IMR-90 (cell line): ENCODE measurements at regions not wholly inside any gene's neighbourhood (a gene's known extent, or its start where the extent isn't known, plus 50 kb on each side); places are given as distances from the start of the nearest gene placed in this dataset.

ENCODE experiments used
- ATAC-seq: fragments of 200-7000 bp; cut with Tn5 transposase; 2 replicates; pipeline ENCODE4 v1.9.1; 2020; ENCODE audit warnings: low read depth, mild to moderate bottlenecking, moderate library complexity
- BruUV-seq: library from RNA; stranded (reverse); fragments of 400-500 nt; replicated peaks from 2 replicates; lab custom pipeline; 2021; lab: Mats Ljungman, UMichigan
- CTCF ChIA-PET: fragments of 300-600 bp; formaldehyde crosslinking; extraction: SDS; loops from one replicate; lab custom pipeline; 2021; ENCODE audit warnings: antibody characterized with exemption; lab: Yijun Ruan, JAX
- POLR2A ChIA-PET: fragments of 300-600 bp; sonication (Branson Sonifier 250); formaldehyde crosslinking; loops from one replicate; lab custom pipeline; 2022; ENCODE audit warnings: antibody characterized with exemption; ENCODE audit not compliant: unreplicated experiment; lab: Charles Lee
- DNase-seq: peaks from one replicate; pipeline ENCODE4 v3.0.0; 2013
- H2AFZ ChIP-seq: replicated peaks from 2 replicates; pipeline ENCODE3; 2013; ENCODE audit warnings: low read length, mild to moderate bottlenecking; ENCODE audit not compliant: poor library complexity
- H2AK5ac ChIP-seq: 2 replicates; pipeline ENCODE4 v1.6.1; 2013; ENCODE audit warnings: low read depth, low read length, inconsistent platforms
- H2AK9ac ChIP-seq: replicated peaks from 2 replicates; pipeline ENCODE3; 2013; ENCODE audit warnings: mild to moderate bottlenecking, low read depth, low read length, moderate library complexity; ENCODE audit not compliant: poor library complexity
- H2BK120ac ChIP-seq: 2 replicates; pipeline ENCODE4 v1.6.1; 2013; ENCODE audit warnings: low read depth, low read length, inconsistent platforms
- H2BK15ac ChIP-seq: 3 replicates; pipeline ENCODE4 v1.6.1; 2013; ENCODE audit warnings: low read depth, low read length, inconsistent platforms
- H2BK20ac ChIP-seq: 2 replicates; pipeline ENCODE4 v1.6.1; 2013; ENCODE audit warnings: low read depth, mild to moderate bottlenecking, inconsistent platforms, low read length, moderate library complexity
- H2BK5ac ChIP-seq: 2 replicates; pipeline ENCODE4 v1.6.1; 2013; ENCODE audit warnings: mild to moderate bottlenecking, low read depth, low read length, inconsistent platforms; ENCODE audit not compliant: poor library complexity, severe bottlenecking
- H3K14ac ChIP-seq: replicated peaks from 2 replicates; pipeline ENCODE4 v1.6.1; 2013; ENCODE audit warnings: low read depth, low read length, inconsistent platforms
- H3K18ac ChIP-seq: 2 replicates; pipeline ENCODE4 v1.6.1; 2013; ENCODE audit warnings: low read depth, low read length, control low read depth
- H3K23ac ChIP-seq: 2 replicates; pipeline ENCODE4 v1.6.1; 2013; ENCODE audit warnings: low read depth, low read length, inconsistent platforms
- H3K27ac ChIP-seq: 2 replicates; pipeline ENCODE4 v1.5.1; 2013; ENCODE audit warnings: mild to moderate bottlenecking, control low read depth, low read length; ENCODE audit not compliant: insufficient read depth
- H3K27me3 ChIP-seq: 2 replicates; pipeline ENCODE4 v1.6.1; 2013; ENCODE audit warnings: low read length; ENCODE audit not compliant: control insufficient read depth, insufficient read depth
- H3K36me3 ChIP-seq: 2 replicates; pipeline ENCODE4 v1.6.1; 2013; ENCODE audit warnings: low read length, mixed read lengths; ENCODE audit not compliant: control insufficient read depth, insufficient read depth
- H3K4ac ChIP-seq: 2 replicates; pipeline ENCODE4 v1.6.1; 2013; ENCODE audit warnings: low read depth, low read length, inconsistent platforms
- H3K4me1 ChIP-seq: 2 replicates; pipeline ENCODE4 v1.6.1; 2013; ENCODE audit warnings: low read length, mixed read lengths; ENCODE audit not compliant: control insufficient read depth, insufficient read depth
- H3K4me2 ChIP-seq: 2 replicates; pipeline ENCODE4 v1.6.1; 2013; ENCODE audit warnings: low read depth, mild to moderate bottlenecking, control low read depth, low read length, moderate library complexity
- H3K4me3 ChIP-seq: 2 replicates; pipeline ENCODE4 v1.5.1; 2013; ENCODE audit warnings: low read depth, mild to moderate bottlenecking, control low read depth, low read length, moderate library complexity; ENCODE audit not compliant: insufficient read depth
- H3K56ac ChIP-seq: 2 replicates; pipeline ENCODE4 v1.6.1; 2013; ENCODE audit warnings: low read length, inconsistent platforms; ENCODE audit not compliant: insufficient read depth; ENCODE audit errors: extremely low read depth
- H3K79me1 ChIP-seq, 2 experiments: 2 replicates each; pipeline ENCODE4 v1.6.1; 2013; ENCODE audit warnings: low read length in 2 of 2, inconsistent platforms in 1 of 2, low read depth in 1 of 2
- H3K9ac ChIP-seq: 2 replicates; pipeline ENCODE4 v1.6.1; 2013; ENCODE audit warnings: low read depth, low read length, control low read depth
- H3K9me1 ChIP-seq: 2 replicates; pipeline ENCODE4 v1.6.1; 2013; ENCODE audit warnings: low read length, inconsistent platforms; ENCODE audit not compliant: insufficient read depth
- H3K9me3 ChIP-seq: 2 replicates; pipeline ENCODE4 v1.6.1; 2013; ENCODE audit warnings: low read length; ENCODE audit not compliant: control insufficient read depth, insufficient read depth
- H4K20me1 ChIP-seq: 2 replicates; pipeline ENCODE4 v1.6.1; 2013; ENCODE audit warnings: low read length, inconsistent platforms; ENCODE audit not compliant: insufficient read depth
- H4K5ac ChIP-seq: 2 replicates; pipeline ENCODE4 v1.6.1; 2013; ENCODE audit warnings: mild to moderate bottlenecking, low read depth, low read length, control low read depth
- H4K8ac ChIP-seq, 2 experiments: 2 replicates each; pipeline ENCODE4 v1.6.1; 2013; ENCODE audit warnings: low read depth in 2 of 2, low read length in 2 of 2, control low read depth in 1 of 2, inconsistent platforms in 1 of 2
- H4K91ac ChIP-seq: 2 replicates; pipeline ENCODE4 v1.6.1; 2013; ENCODE audit warnings: low read depth, low read length, inconsistent platforms; ENCODE audit not compliant: insufficient read depth
- BHLHE40 ChIP-seq: fragments of 150-350 bp; IDR thresholded peaks from 2 replicates; pipeline ENCODE4 v1.6.1; 2016; ENCODE audit warnings: mild to moderate bottlenecking, low read depth, low read length
- CEBPB ChIP-seq: IDR thresholded peaks from 2 replicates; pipeline ENCODE4 v1.6.1; 2012; ENCODE audit warnings: low read depth, low read length, improper control_type of control experiment
- CHD1 ChIP-seq: IDR thresholded peaks from 2 replicates; pipeline ENCODE4 v1.6.1; 2012; ENCODE audit warnings: low read depth, low read length, improper control_type of control experiment
- CTCF ChIP-seq: conservative IDR thresholded peaks from 2 replicates; pipeline ENCODE4 v1.5.1; 2012; ENCODE audit warnings: mild to moderate bottlenecking, low read depth, low read length, improper control_type of control experiment
- ELK1 ChIP-seq: fragments of 150-350 bp; IDR thresholded peaks from 2 replicates; pipeline ENCODE4 v1.6.1; 2016; ENCODE audit warnings: low read depth, mild to moderate bottlenecking, low read length, moderate library complexity, borderline replicate concordance
- FOS ChIP-seq: fragments of 150-350 bp; IDR thresholded peaks from 2 replicates; pipeline ENCODE4 v1.6.1; 2016; ENCODE audit warnings: low read depth, low read length
- MAFK ChIP-seq: IDR thresholded peaks from 2 replicates; pipeline ENCODE4 v1.6.1; 2012; ENCODE audit warnings: low read depth, low read length, improper control_type of control experiment
- MAZ ChIP-seq: IDR thresholded peaks from 2 replicates; pipeline ENCODE4 v1.6.1; 2012; ENCODE audit warnings: low read depth, mild to moderate bottlenecking, low read length, improper control_type of control experiment, moderate library complexity, borderline replicate concordance
- MXI1 ChIP-seq: IDR thresholded peaks from 2 replicates; pipeline ENCODE4 v1.6.1; 2012; ENCODE audit warnings: low read depth, mild to moderate bottlenecking, low read length, moderate library complexity, borderline replicate concordance
- NFE2L2 ChIP-seq: fragments of 150-350 bp; IDR thresholded peaks from 2 replicates; pipeline ENCODE4 v1.6.1; 2016; ENCODE audit warnings: low read depth, mild to moderate bottlenecking, low read length
- POLR2A ChIP-seq: IDR thresholded peaks from 2 replicates; pipeline ENCODE4 v1.6.1; 2012; ENCODE audit warnings: mild to moderate bottlenecking, low read depth, low read length
- RAD21 ChIP-seq: IDR thresholded peaks from 2 replicates; pipeline ENCODE4 v1.6.1; 2012; ENCODE audit warnings: low read length, improper control_type of control experiment
- RCOR1 ChIP-seq: IDR thresholded peaks from 2 replicates; pipeline ENCODE4 v1.6.1; 2012; ENCODE audit warnings: mild to moderate bottlenecking, low read length, improper control_type of control experiment; ENCODE audit not compliant: insufficient replicate concordance
- RFX5 ChIP-seq: IDR thresholded peaks from 2 replicates; pipeline ENCODE4 v1.8.0; 2012; ENCODE audit warnings: low read depth, mild to moderate bottlenecking, low read length, moderate library complexity
- SMC3 ChIP-seq: fragments of 150-350 bp; IDR thresholded peaks from 2 replicates; pipeline ENCODE4 v1.6.1; 2016; ENCODE audit warnings: low read depth, mild to moderate bottlenecking, antibody characterized with exemption, low read length, moderate library complexity
- USF2 ChIP-seq: fragments of 150-350 bp; IDR thresholded peaks from 2 replicates; pipeline ENCODE4 v1.6.1; 2017; ENCODE audit warnings: mild to moderate bottlenecking, antibody characterized with exemption, low read length, low read depth
- WGBS, 2 experiments: methylation state at CpG; one replicate each; pipeline versions ENCODE4 v1.1.5 to v1.1.7; 2013; ENCODE audit warnings: missing lambda C conversion rate in 2 of 2; ENCODE audit not compliant: insufficient read length in 1 of 2; ENCODE audit errors: extremely low coverage in 2 of 2; 5-methylcytosine and 5-hydroxymethylcytosine counted together
- dilution Hi-C: fragments of 300-500 bp; cut with HindIII; formaldehyde crosslinking; loops from one replicate; pipeline ENCODE4 v1.14.3; 2018; ENCODE audit warnings: low sequenced_read_pairs; ENCODE audit not compliant: unreplicated experiment
- in situ Hi-C: fragments of 300-500 bp; cut with MboI; formaldehyde crosslinking; loops from 3 replicates; pipeline ENCODE4 v1.14.3; 2019; ENCODE audit warnings: low sequenced_read_pairs, inconsistent platforms, mixed read lengths
- intact Hi-C: fragments of 100-400 bp; cut with micrococcal nuclease; formaldehyde crosslinking; loops from 2 replicates; pipeline ENCODE4 v1.10.0; 2022

- H3K9ac ChIP-seq: no peak overlapping the region
- intact Hi-C loops (no loop called here), in situ Hi-C loops (no loop called here), dilution Hi-C loops (no loop called here)
- no peaks in the 10 kb centered on the region for H3K36me3 ChIP-seq
- H3K4me3 ChIP-seq: no peak overlapping the region
- no peaks in the 10 kb centered on the region for H4K20me1 ChIP-seq
- ATAC-seq (no peak), DNase-seq (no peak)
- no peaks in the 10 kb centered on the region for H3K9me1 ChIP-seq
- no peak for TF ChIP-seq CTCF
- no peak for TF ChIP-seq MXI1
- TF ChIP-seq CHD1: no peak
- TF ChIP-seq ELK1: no peak
- TF ChIP-seq BHLHE40: no peak
- TF ChIP-seq RFX5: no peak
- no peak for TF ChIP-seq CEBPB
- TF ChIP-seq NFE2L2: no peak
- no peak for TF ChIP-seq POLR2A
- TF ChIP-seq MAZ: no peak
- no peak for TF ChIP-seq FOS
- TF ChIP-seq SMC3: no peak
- no peak for TF ChIP-seq RAD21
- TF ChIP-seq MAFK: no peak
- TF ChIP-seq USF2: no peak
- TF ChIP-seq RCOR1: no peak
- no peak overlapping the region for H2BK15ac ChIP-seq
- no peak overlapping the region for H3K27ac ChIP-seq
- no peak overlapping the region for H3K4me2 ChIP-seq
- H3K79me1 ChIP-seq: no peaks in the 10 kb centered on the region
- ChIA-PET POLR2A (no interaction called here), CTCF (interaction anchor here (0.6 kb wide), 1 partner anchor 82 kb away, joined by 4 read pairs; no protein-coding TSS in a partner anchor)
- H4K5ac ChIP-seq: no peak overlapping the region
- H4K8ac ChIP-seq: no peak overlapping the region
- H2BK20ac ChIP-seq: no peak overlapping the region
- H3K4me1 ChIP-seq: no peaks in the 10 kb centered on the region
- H3K23ac ChIP-seq: no peak overlapping the region
- no peaks in the 10 kb centered on the region for H3K27me3 ChIP-seq
- no peak overlapping the region for H2AFZ ChIP-seq
- no peak overlapping the region for H3K18ac ChIP-seq
- WGBS, 2 experiments: no CpG with 5 or more reads among the region's 2 CpGs
- H2BK5ac ChIP-seq: no peak overlapping the region
- H3K14ac ChIP-seq: no peak overlapping the region
- no peak overlapping the region for H2AK9ac ChIP-seq
- no peak overlapping the region for H4K91ac ChIP-seq
- H3K9me3 ChIP-seq: no peaks in the 10 kb centered on the region; the same call in 1 of the 2 replicates
- no peak overlapping the region for H2AK5ac ChIP-seq
- no peak overlapping the region for H3K56ac ChIP-seq
- H3K4ac ChIP-seq: no peak overlapping the region
- no peak overlapping the region for H2BK120ac ChIP-seq
- BruUV-seq: no TSS peak
These were observed 373.6 kb downstream of the NYAP2 start for GRCh38 chr2:225773148-225773547.
